H9 (cell line): ENCODE measurements at regions not wholly inside any gene's neighbourhood (a gene's known extent, or its start where the extent isn't known, plus 50 kb on each side); places are given as distances from the start of the nearest gene placed in this dataset.

Experiments
- DNase-seq: peaks from one replicate; pipeline ENCODE4 v3.0.0-alpha.2; 2017
- H2AFZ ChIP-seq: one replicate; pipeline ENCODE4 v1.6.1; 2013; ENCODE audit warnings: mild to moderate bottlenecking, low read length, control low read depth, moderate library complexity
- H2AK5ac ChIP-seq: 2 replicates; pipeline ENCODE4 v1.6.1; 2013; ENCODE audit warnings: low read length, control low read depth, mixed read lengths; ENCODE audit not compliant: insufficient read length
- H2BK120ac ChIP-seq: one replicate; pipeline ENCODE4 v1.6.1; 2013; ENCODE audit warnings: low read depth, mild to moderate bottlenecking, low read length, control low read depth, inconsistent platforms; ENCODE audit not compliant: poor library complexity, severe bottlenecking
- H2BK12ac ChIP-seq: 2 replicates; pipeline ENCODE4 v1.6.1; 2013; ENCODE audit warnings: low read length, control low read depth, mixed read lengths, low read depth; ENCODE audit not compliant: insufficient read length
- H2BK15ac ChIP-seq: 2 replicates; pipeline ENCODE4 v1.6.1; 2013; ENCODE audit warnings: low read depth, low read length, control low read depth
- H2BK20ac ChIP-seq: one replicate; pipeline ENCODE4 v1.6.1; 2013; ENCODE audit warnings: low read depth, mild to moderate bottlenecking, low read length, control low read depth, inconsistent platforms; ENCODE audit not compliant: poor library complexity, severe bottlenecking
- H2BK5ac ChIP-seq: 2 replicates; pipeline ENCODE4 v1.6.1; 2013; ENCODE audit warnings: low read length, control low read depth, mixed read lengths; ENCODE audit not compliant: insufficient read length
- H3K14ac ChIP-seq: 2 replicates; pipeline ENCODE4 v1.6.1; 2013; ENCODE audit warnings: low read length, control low read depth; ENCODE audit not compliant: insufficient read depth
- H3K18ac ChIP-seq: 2 replicates; pipeline ENCODE4 v1.6.1; 2013; ENCODE audit warnings: low read depth, mild to moderate bottlenecking, mixed read lengths, low read length, control low read depth; ENCODE audit not compliant: insufficient read length
- H3K23ac ChIP-seq: 2 replicates; pipeline ENCODE4 v1.6.1; 2013; ENCODE audit warnings: low read length, control low read depth, mixed read lengths, low read depth; ENCODE audit not compliant: insufficient read length
- H3K23me2 ChIP-seq: 2 replicates; pipeline ENCODE4 v1.6.1; 2013; ENCODE audit warnings: low read depth, mild to moderate bottlenecking, mixed read lengths, low read length, control low read depth; ENCODE audit not compliant: insufficient read length, poor library complexity, severe bottlenecking
- H3K27ac ChIP-seq: 2 replicates; pipeline ENCODE4 v1.5.1; 2013; ENCODE audit warnings: low read length, control low read depth, mixed read lengths, low read depth; ENCODE audit not compliant: insufficient read length
- H3K27me3 ChIP-seq: 2 replicates; pipeline ENCODE4 v1.6.1; 2013; ENCODE audit warnings: low read length, control low read depth, inconsistent platforms; ENCODE audit not compliant: insufficient read depth
- H3K4ac ChIP-seq: 2 replicates; pipeline ENCODE4 v1.6.1; 2013; ENCODE audit warnings: low read depth, mild to moderate bottlenecking, control low read depth, inconsistent platforms, low read length, moderate library complexity
- H3K4me1 ChIP-seq: 2 replicates; pipeline ENCODE4 v1.6.1; 2013; ENCODE audit warnings: low read length, control low read depth, inconsistent platforms; ENCODE audit not compliant: insufficient read depth
- H3K4me2 ChIP-seq: 2 replicates; pipeline ENCODE4 v1.6.1; 2013; ENCODE audit warnings: low read length, control low read depth, mixed read lengths; ENCODE audit not compliant: insufficient read length, insufficient read depth
- H3K56ac ChIP-seq: 2 replicates; pipeline ENCODE4 v1.6.1; 2013; ENCODE audit warnings: low read depth, mild to moderate bottlenecking, mixed read lengths, low read length, control low read depth; ENCODE audit not compliant: insufficient read length
- H3K79me1 ChIP-seq: 2 replicates; pipeline ENCODE4 v1.6.1; 2013; ENCODE audit warnings: low read depth, mild to moderate bottlenecking, moderate library complexity, low read length, control low read depth, inconsistent platforms; ENCODE audit not compliant: insufficient read depth, poor library complexity, severe bottlenecking
- H3K79me2 ChIP-seq: 2 replicates; pipeline ENCODE4 v1.6.1; 2013; ENCODE audit warnings: low read length, control low read depth, inconsistent platforms; ENCODE audit not compliant: insufficient read depth
- H3K9ac ChIP-seq: 2 replicates; pipeline ENCODE4 v1.6.1; 2013; ENCODE audit warnings: low read length, control low read depth, mixed read lengths; ENCODE audit not compliant: insufficient read length; ENCODE audit errors: extremely low read depth
- H3K9me3 ChIP-seq: one replicate; pipeline ENCODE4 v1.6.1; 2013; ENCODE audit warnings: low read depth, low read length, inconsistent platforms; ENCODE audit not compliant: control insufficient read depth
- H3T11ph ChIP-seq: one replicate; pipeline ENCODE4 v1.6.1; 2013; ENCODE audit warnings: mild to moderate bottlenecking, low read length, control low read depth, inconsistent platforms
- H4K20me1 ChIP-seq: one replicate; pipeline ENCODE4 v1.6.1; 2013; ENCODE audit not compliant: control insufficient read depth, insufficient read length, insufficient read depth
- H4K5ac ChIP-seq: 2 replicates; pipeline ENCODE4 v1.6.1; 2013; ENCODE audit warnings: low read depth, mild to moderate bottlenecking, mixed read lengths, low read length, control low read depth; ENCODE audit not compliant: insufficient read length
- H4K8ac ChIP-seq: replicated peaks from 2 replicates; pipeline ENCODE4 v1.6.1; 2013; ENCODE audit warnings: low read length, control low read depth, mixed read lengths, low read depth; ENCODE audit not compliant: insufficient read length
- H4K91ac ChIP-seq: 2 replicates; pipeline ENCODE4 v1.6.1; 2013; ENCODE audit warnings: low read depth, mild to moderate bottlenecking, moderate library complexity, mixed read lengths, low read length, control low read depth; ENCODE audit not compliant: insufficient read length
- H3K27ac Mint-ChIP-seq, 3 experiments: 2 replicates in 2 of 3; 3 replicates in 1 of 3; pipeline ENCODE4 v1.8.0; 2020 to 2021; ENCODE audit warnings: mixed read lengths in 3 of 3, mild to moderate bottlenecking in 1 of 3, moderate library complexity in 1 of 3
- H3K27me3 Mint-ChIP-seq: 2 replicates; pipeline ENCODE4 v1.8.0; 2021; ENCODE audit warnings: low read depth, mild to moderate bottlenecking, moderate library complexity, mixed read lengths
- H3K36me3 Mint-ChIP-seq, 3 experiments: 2 replicates in 2 of 3; 3 replicates in 1 of 3; pipeline ENCODE4 v1.8.0; 2020 to 2021; ENCODE audit warnings: low read depth in 3 of 3, mixed read lengths in 3 of 3; ENCODE audit not compliant: insufficient read depth in 1 of 3
- H3K4me1 Mint-ChIP-seq, 2 experiments: 2 replicates each; pipeline ENCODE4 v1.8.0; 2020; ENCODE audit warnings: mixed read lengths in 2 of 2
- H3K4me3 Mint-ChIP-seq, 2 experiments: 2 replicates in 1 of 2; 3 replicates in 1 of 2; pipeline ENCODE4 v1.8.0; 2020 to 2021; ENCODE audit warnings: mild to moderate bottlenecking in 2 of 2, mixed read lengths in 2 of 2, moderate library complexity in 1 of 2
- H3K9me3 Mint-ChIP-seq, 2 experiments: 2 replicates in 1 of 2; 3 replicates in 1 of 2; pipeline ENCODE4 v1.8.0; 2020; ENCODE audit warnings: mild to moderate bottlenecking in 2 of 2, mixed read lengths in 2 of 2, moderate library complexity in 1 of 2
- WGBS: extraction: QIAGEN DNeasy Blood & Tissue Kit; methylation state at CpG from one replicate; pipeline ENCODE4 v1.1.7; 2013; ENCODE audit warnings: missing lambda C conversion rate, low lambda C conversion rate, mixed read lengths; ENCODE audit not compliant: insufficient read length; ENCODE audit errors: extremely low coverage; 5-methylcytosine and 5-hydroxymethylcytosine counted together
- TF ChIP-seq, protein P1 (sequence below): fragments of 200-600 bp; sonication (generic); conservative IDR thresholded peaks from 3 replicates; pipeline ENCODE4 v1.8.0; 2021; ENCODE audit warnings: antibody characterized with exemption, mild to moderate bottlenecking

- no peak overlapping the region for H2BK15ac ChIP-seq
- H4K8ac ChIP-seq, result no peak overlapping the region
- H2BK12ac ChIP-seq, result no peak overlapping the region
- DNase-seq, result peak; percentile 82
- no peak overlapping the region for H3T11ph ChIP-seq
- TF ChIP-seq, protein P1, sequence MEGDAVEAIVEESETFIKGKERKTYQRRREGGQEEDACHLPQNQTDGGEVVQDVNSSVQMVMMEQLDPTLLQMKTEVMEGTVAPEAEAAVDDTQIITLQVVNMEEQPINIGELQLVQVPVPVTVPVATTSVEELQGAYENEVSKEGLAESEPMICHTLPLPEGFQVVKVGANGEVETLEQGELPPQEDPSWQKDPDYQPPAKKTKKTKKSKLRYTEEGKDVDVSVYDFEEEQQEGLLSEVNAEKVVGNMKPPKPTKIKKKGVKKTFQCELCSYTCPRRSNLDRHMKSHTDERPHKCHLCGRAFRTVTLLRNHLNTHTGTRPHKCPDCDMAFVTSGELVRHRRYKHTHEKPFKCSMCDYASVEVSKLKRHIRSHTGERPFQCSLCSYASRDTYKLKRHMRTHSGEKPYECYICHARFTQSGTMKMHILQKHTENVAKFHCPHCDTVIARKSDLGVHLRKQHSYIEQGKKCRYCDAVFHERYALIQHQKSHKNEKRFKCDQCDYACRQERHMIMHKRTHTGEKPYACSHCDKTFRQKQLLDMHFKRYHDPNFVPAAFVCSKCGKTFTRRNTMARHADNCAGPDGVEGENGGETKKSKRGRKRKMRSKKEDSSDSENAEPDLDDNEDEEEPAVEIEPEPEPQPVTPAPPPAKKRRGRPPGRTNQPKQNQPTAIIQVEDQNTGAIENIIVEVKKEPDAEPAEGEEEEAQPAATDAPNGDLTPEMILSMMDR, result peak; percentile 91
- no peak overlapping the region for H2AK5ac ChIP-seq
- no peak overlapping the region for H2BK20ac ChIP-seq
- H3K23me2 ChIP-seq, result no peaks in the 10 kb centered on the region
- no peaks in the 10 kb centered on the region for H3K27me3 ChIP-seq
- no peak overlapping the region for H3K56ac ChIP-seq
- H3K23ac ChIP-seq, result no peak overlapping the region
- H3K4me2 ChIP-seq, result no peak overlapping the region
- peak overlapping the region in 1 of 3 experiments; percentile 42; a peak in 1 of 7 replicates for H3K27ac Mint-ChIP-seq
- no peaks in the 10 kb centered on the region for H4K20me1 ChIP-seq
- no peaks in the 10 kb centered on the region for H3K27me3 Mint-ChIP-seq
- no peaks in the 10 kb centered on the region for H3K79me2 ChIP-seq
- no peak overlapping the region for H3K9ac ChIP-seq
- H3K27ac ChIP-seq, result no peak overlapping the region
- H2BK5ac ChIP-seq, result no peak overlapping the region
- H3K9me3 Mint-ChIP-seq, result peaks cover 0 to 5% of the 10 kb centered on the region in 2 experiments; a peak in 1 of 5 replicates
- H3K4me1 Mint-ChIP-seq, result peaks cover 18 to 23% of the 10 kb centered on the region in 2 experiments
- H3K4me1 ChIP-seq, result peaks cover 4% of the 10 kb centered on the region; the same call in 1 of the 2 replicates
- H3K4ac ChIP-seq, result no peak overlapping the region
- no peaks in the 10 kb centered on the region for H3K9me3 ChIP-seq
- H3K4me3 Mint-ChIP-seq, result no peak overlapping the region; a peak in 1 of 5 replicates
- H2BK120ac ChIP-seq, result no peak overlapping the region
- H4K91ac ChIP-seq, result no peak overlapping the region
- H3K18ac ChIP-seq, result no peak overlapping the region
- H2AFZ ChIP-seq, result no peak overlapping the region
- peaks cover 0 to 12% (median 1%) of the 10 kb centered on the region in 3 experiments; a peak in 3 of 7 replicates for H3K36me3 Mint-ChIP-seq
- no peaks in the 10 kb centered on the region for H3K79me1 ChIP-seq
- H4K5ac ChIP-seq, result no peak overlapping the region
- H3K14ac ChIP-seq, result no peak overlapping the region
- no CpG with 5 or more reads among the region's 12 CpGs for WGBS
Observed at GRCh38 chrX:16436348-16437188, 213.4 kb upstream of the S100G start.
